GM18867 (cell line): ENCODE measurements at regions not wholly inside any gene's neighbourhood (a gene's known extent, or its start where the extent isn't known, plus 50 kb on each side); places are given as distances from the start of the nearest gene placed in this dataset.
"Not testable (repeated sequence)": the region's sequence is repeated elsewhere in the genome, so short reads cannot be mapped to it uniquely, and the experiment has no call there.

ENCODE experiments used
- ATAC-seq: cut with Tn5 transposase; IDR thresholded peaks from one replicate; pipeline ENCODE4 v1.9.1; 2021; ENCODE audit warnings: mild to moderate bottlenecking, moderate library complexity; ENCODE audit not compliant: unreplicated experiment

- no peak for ATAC-seq
These were observed 71.6 kb upstream of the TNFAIP3 start for GRCh38 chr6:137795501-137795900.

GRCh38 chr6:137798261-137798660, 68.8 kb upstream of the TNFAIP3 start:
- no peak for ATAC-seq

- no peak for ATAC-seq
These were observed 68.2 kb upstream of the TNFAIP3 start for GRCh38 chr6:137798846-137799245.

- ATAC-seq, result peak; percentile 78
These were observed 67.0 kb upstream of the TNFAIP3 start for GRCh38 chr6:137799950-137800568.

- no peak for ATAC-seq
These were observed 66.3 kb upstream of the TNFAIP3 start for GRCh38 chr6:137800762-137801161.

- ATAC-seq, result no peak
These were observed 65.5 kb upstream of the TNFAIP3 start for GRCh38 chr6:137801352-137802114.

- no peak for ATAC-seq
These were observed 64.5 kb upstream of the TNFAIP3 start for GRCh38 chr6:137802408-137803182.

GRCh38 chr6:137804637-137805036, 62.4 kb upstream of the TNFAIP3 start:
- no peak for ATAC-seq

- ATAC-seq, result no peak
These were observed 61.4 kb upstream of the TNFAIP3 start for GRCh38 chr6:137805622-137806021.

- ATAC-seq, result no peak
These were observed 60.0 kb upstream of the TNFAIP3 start for GRCh38 chr6:137806914-137807682.

- ATAC-seq, result no peak
These were observed 58.9 kb upstream of the TNFAIP3 start for GRCh38 chr6:137808191-137808590.

GRCh38 chr6:137808836-137809315, 58.2 kb upstream of the TNFAIP3 start:
- ATAC-seq, result no peak

GRCh38 chr6:137809895-137810553, 57.0 kb upstream of the TNFAIP3 start:
- ATAC-seq, result not testable (repeated sequence)

- ATAC-seq, result no peak
These were observed 56.4 kb upstream of the TNFAIP3 start for GRCh38 chr6:137810554-137811120.

GRCh38 chr6:137811121-137811915, 55.7 kb upstream of the TNFAIP3 start:
- peak; percentile 96 for ATAC-seq

GRCh38 chr6:137811916-137812553, 55.0 kb upstream of the TNFAIP3 start:
- ATAC-seq, result no peak

- ATAC-seq, result no peak
These were observed 53.6 kb upstream of the TNFAIP3 start for GRCh38 chr6:137813308-137813970.

- ATAC-seq, result not testable (repeated sequence)
These were observed 53.0 kb upstream of the TNFAIP3 start for GRCh38 chr6:137814030-137814429.
